ENCODE measurements at regions not wholly inside any gene's neighbourhood (a gene's known extent, or its start where the extent isn't known, plus 50 kb on each side); places are given as distances from the start of the nearest gene placed in this dataset.

GRCh38 chr1:201728731-201729130, 100.2 kb upstream of the IPO9 start:
- TF ChIP-seq, protein P1, sequence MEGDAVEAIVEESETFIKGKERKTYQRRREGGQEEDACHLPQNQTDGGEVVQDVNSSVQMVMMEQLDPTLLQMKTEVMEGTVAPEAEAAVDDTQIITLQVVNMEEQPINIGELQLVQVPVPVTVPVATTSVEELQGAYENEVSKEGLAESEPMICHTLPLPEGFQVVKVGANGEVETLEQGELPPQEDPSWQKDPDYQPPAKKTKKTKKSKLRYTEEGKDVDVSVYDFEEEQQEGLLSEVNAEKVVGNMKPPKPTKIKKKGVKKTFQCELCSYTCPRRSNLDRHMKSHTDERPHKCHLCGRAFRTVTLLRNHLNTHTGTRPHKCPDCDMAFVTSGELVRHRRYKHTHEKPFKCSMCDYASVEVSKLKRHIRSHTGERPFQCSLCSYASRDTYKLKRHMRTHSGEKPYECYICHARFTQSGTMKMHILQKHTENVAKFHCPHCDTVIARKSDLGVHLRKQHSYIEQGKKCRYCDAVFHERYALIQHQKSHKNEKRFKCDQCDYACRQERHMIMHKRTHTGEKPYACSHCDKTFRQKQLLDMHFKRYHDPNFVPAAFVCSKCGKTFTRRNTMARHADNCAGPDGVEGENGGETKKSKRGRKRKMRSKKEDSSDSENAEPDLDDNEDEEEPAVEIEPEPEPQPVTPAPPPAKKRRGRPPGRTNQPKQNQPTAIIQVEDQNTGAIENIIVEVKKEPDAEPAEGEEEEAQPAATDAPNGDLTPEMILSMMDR (conservative IDR thresholded peaks at IDR 0.05; ENCODE audit: low read depth in 2 of 2), result no peak
- TF ChIP-seq EZH2 (IDR thresholded peaks at IDR 0.05; ENCODE audit: low read depth, unreplicated experiment) (no peak), POLR2AphosphoS5 (IDR thresholded peaks at IDR 0.05; ENCODE audit: low read depth) (no peak), EZH2phosphoT487 (IDR thresholded peaks at IDR 0.05; ENCODE audit: unreplicated experiment) (no peak), ZNF331 (CRISPR knock-in tag; IDR thresholded peaks at IDR 0.05; ENCODE audit: low read depth) (no peak), STAT1 (IDR thresholded peaks at IDR 0.05; ENCODE audit: unreplicated experiment) (no peak), CREB1 (CRISPR knock-in tag; IDR thresholded peaks at IDR 0.05; ENCODE audit: low read depth) (no peak), NANOG (IDR thresholded peaks at IDR 0.05; ENCODE audit: borderline replicate concordance) (no peak), JUNB (IDR thresholded peaks at IDR 0.05; ENCODE audit: unreplicated experiment) (no peak)
- TF ChIP-seq, protein P2, sequence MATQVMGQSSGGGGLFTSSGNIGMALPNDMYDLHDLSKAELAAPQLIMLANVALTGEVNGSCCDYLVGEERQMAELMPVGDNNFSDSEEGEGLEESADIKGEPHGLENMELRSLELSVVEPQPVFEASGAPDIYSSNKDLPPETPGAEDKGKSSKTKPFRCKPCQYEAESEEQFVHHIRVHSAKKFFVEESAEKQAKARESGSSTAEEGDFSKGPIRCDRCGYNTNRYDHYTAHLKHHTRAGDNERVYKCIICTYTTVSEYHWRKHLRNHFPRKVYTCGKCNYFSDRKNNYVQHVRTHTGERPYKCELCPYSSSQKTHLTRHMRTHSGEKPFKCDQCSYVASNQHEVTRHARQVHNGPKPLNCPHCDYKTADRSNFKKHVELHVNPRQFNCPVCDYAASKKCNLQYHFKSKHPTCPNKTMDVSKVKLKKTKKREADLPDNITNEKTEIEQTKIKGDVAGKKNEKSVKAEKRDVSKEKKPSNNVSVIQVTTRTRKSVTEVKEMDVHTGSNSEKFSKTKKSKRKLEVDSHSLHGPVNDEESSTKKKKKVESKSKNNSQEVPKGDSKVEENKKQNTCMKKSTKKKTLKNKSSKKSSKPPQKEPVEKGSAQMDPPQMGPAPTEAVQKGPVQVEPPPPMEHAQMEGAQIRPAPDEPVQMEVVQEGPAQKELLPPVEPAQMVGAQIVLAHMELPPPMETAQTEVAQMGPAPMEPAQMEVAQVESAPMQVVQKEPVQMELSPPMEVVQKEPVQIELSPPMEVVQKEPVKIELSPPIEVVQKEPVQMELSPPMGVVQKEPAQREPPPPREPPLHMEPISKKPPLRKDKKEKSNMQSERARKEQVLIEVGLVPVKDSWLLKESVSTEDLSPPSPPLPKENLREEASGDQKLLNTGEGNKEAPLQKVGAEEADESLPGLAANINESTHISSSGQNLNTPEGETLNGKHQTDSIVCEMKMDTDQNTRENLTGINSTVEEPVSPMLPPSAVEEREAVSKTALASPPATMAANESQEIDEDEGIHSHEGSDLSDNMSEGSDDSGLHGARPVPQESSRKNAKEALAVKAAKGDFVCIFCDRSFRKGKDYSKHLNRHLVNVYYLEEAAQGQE (IDR thresholded peaks at IDR 0.05; ENCODE audit: unreplicated experiment), result no peak
- TF ChIP-seq, protein P3, sequence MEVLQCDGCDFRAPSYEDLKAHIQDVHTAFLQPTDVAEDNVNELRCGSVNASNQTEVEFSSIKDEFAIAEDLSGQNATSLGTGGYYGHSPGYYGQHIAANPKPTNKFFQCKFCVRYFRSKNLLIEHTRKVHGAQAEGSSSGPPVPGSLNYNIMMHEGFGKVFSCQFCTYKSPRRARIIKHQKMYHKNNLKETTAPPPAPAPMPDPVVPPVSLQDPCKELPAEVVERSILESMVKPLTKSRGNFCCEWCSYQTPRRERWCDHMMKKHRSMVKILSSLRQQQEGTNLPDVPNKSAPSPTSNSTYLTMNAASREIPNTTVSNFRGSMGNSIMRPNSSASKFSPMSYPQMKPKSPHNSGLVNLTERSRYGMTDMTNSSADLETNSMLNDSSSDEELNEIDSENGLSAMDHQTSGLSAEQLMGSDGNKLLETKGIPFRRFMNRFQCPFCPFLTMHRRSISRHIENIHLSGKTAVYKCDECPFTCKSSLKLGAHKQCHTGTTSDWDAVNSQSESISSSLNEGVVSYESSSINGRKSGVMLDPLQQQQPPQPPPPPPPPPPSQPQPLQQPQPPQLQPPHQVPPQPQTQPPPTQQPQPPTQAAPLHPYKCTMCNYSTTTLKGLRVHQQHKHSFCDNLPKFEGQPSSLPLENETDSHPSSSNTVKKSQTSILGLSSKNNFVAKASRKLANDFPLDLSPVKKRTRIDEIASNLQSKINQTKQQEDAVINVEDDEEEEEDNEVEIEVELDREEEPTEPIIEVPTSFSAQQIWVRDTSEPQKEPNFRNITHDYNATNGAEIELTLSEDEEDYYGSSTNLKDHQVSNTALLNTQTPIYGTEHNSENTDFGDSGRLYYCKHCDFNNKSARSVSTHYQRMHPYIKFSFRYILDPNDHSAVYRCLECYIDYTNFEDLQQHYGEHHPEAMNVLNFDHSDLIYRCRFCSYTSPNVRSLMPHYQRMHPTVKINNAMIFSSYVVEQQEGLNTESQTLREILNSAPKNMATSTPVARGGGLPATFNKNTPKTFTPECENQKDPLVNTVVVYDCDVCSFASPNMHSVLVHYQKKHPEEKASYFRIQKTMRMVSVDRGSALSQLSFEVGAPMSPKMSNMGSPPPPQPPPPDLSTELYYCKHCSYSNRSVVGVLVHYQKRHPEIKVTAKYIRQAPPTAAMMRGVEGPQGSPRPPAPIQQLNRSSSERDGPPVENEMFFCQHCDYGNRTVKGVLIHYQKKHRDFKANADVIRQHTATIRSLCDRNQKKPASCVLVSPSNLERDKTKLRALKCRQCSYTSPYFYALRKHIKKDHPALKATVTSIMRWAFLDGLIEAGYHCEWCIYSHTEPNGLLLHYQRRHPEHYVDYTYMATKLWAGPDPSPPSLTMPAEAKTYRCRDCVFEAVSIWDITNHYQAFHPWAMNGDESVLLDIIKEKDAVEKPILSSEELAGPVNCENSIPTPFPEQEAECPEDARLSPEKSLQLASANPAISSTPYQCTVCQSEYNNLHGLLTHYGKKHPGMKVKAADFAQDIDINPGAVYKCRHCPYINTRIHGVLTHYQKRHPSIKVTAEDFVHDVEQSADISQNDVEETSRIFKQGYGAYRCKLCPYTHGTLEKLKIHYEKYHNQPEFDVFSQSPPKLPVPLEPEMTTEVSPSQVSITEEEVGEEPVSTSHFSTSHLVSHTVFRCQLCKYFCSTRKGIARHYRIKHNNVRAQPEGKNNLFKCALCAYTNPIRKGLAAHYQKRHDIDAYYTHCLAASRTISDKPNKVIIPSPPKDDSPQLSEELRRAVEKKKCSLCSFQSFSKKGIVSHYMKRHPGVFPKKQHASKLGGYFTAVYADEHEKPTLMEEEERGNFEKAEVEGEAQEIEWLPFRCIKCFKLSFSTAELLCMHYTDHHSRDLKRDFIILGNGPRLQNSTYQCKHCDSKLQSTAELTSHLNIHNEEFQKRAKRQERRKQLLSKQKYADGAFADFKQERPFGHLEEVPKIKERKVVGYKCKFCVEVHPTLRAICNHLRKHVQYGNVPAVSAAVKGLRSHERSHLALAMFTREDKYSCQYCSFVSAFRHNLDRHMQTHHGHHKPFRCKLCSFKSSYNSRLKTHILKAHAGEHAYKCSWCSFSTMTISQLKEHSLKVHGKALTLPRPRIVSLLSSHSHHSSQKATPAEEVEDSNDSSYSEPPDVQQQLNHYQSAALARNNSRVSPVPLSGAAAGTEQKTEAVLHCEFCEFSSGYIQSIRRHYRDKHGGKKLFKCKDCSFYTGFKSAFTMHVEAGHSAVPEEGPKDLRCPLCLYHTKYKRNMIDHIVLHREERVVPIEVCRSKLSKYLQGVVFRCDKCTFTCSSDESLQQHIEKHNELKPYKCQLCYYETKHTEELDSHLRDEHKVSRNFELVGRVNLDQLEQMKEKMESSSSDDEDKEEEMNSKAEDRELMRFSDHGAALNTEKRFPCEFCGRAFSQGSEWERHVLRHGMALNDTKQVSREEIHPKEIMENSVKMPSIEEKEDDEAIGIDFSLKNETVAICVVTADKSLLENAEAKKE (CRISPR knock-in tag; IDR thresholded peaks at IDR 0.05), result no peak
